ENCODE measurements at regions not wholly inside any gene's neighbourhood (a gene's known extent, or its start where the extent isn't known, plus 50 kb on each side); places are given as distances from the start of the nearest gene placed in this dataset.

DNA sequence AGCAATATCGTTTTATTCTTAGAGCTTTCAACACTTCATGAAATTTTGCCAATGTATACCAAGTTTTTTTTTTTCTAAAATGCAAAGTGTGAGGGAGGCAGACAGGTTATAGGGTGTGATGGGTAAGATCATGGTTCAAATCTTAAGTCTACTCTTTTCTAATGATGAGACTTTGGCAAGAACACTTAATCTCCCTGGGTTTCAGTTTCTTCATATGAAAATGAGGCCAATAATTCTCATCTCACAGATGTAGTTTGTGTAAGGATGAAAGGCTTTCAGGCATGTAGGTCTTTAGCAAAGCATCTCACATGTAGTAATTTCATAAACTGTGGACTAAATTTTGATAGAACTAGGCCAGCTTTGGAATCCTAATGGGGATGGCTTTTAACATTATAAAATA, 457.1 kb downstream of the QKI start:
- Histone ChIP-seq H4K20me1 (ENCODE audit: insufficient read depth, low read length) (no peaks in the 10 kb centered on the region), H3K9ac (ENCODE audit: low read length) (no peak overlapping the region), H3K79me2 (ENCODE audit: insufficient read depth, low read length) (no peaks in the 10 kb centered on the region), H3K4me1 (ENCODE audit: insufficient read depth, low read length) (no peaks in the 10 kb centered on the region), H3K4me2 (ENCODE audit: low read length) (no peak overlapping the region), H2AFZ (ENCODE audit: low read depth, low read length) (no peak overlapping the region), H3K27me3 (ENCODE audit: insufficient read depth, low read length) (no peaks in the 10 kb centered on the region), H3K27ac (ENCODE audit: low read depth, low read length) (no peak overlapping the region), H3K4me3 (ENCODE audit: insufficient read depth, low read depth, low read length) (no peak overlapping the region), H3K36me3 (ENCODE audit: insufficient read depth, low read length) (no peaks in the 10 kb centered on the region), H3K9me3 (ENCODE audit: insufficient read depth, low read depth, low read length) (no peaks in the 10 kb centered on the region)
- Mint-ChIP-seq H3K9me3 (ENCODE audit: unreplicated experiment) (peaks cover 1% of the 10 kb centered on the region), H3K4me1 (ENCODE audit: low read depth, unreplicated experiment) (no peaks in the 10 kb centered on the region), H3K27ac (ENCODE audit: unreplicated experiment) (no peak overlapping the region), H3K36me3 (ENCODE audit: low read depth, unreplicated experiment) (no peaks in the 10 kb centered on the region), H3K27me3 (ENCODE audit: low read depth, unreplicated experiment) (peaks cover 3% of the 10 kb centered on the region), H3K4me3 (ENCODE audit: unreplicated experiment) (no peak overlapping the region)
- FAIRE-seq: peak; percentile 32
- DNase-seq (ENCODE audit: low read depth): no peak
- TF ChIP-seq EZH2 (IDR thresholded peaks at IDR 0.05; ENCODE audit: insufficient read depth, low read length): no peak
- TF ChIP-seq, protein P1, sequence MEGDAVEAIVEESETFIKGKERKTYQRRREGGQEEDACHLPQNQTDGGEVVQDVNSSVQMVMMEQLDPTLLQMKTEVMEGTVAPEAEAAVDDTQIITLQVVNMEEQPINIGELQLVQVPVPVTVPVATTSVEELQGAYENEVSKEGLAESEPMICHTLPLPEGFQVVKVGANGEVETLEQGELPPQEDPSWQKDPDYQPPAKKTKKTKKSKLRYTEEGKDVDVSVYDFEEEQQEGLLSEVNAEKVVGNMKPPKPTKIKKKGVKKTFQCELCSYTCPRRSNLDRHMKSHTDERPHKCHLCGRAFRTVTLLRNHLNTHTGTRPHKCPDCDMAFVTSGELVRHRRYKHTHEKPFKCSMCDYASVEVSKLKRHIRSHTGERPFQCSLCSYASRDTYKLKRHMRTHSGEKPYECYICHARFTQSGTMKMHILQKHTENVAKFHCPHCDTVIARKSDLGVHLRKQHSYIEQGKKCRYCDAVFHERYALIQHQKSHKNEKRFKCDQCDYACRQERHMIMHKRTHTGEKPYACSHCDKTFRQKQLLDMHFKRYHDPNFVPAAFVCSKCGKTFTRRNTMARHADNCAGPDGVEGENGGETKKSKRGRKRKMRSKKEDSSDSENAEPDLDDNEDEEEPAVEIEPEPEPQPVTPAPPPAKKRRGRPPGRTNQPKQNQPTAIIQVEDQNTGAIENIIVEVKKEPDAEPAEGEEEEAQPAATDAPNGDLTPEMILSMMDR (IDR thresholded peaks at IDR 0.05; ENCODE audit: insufficient read depth, low read depth, low read length): no peak

DNA sequence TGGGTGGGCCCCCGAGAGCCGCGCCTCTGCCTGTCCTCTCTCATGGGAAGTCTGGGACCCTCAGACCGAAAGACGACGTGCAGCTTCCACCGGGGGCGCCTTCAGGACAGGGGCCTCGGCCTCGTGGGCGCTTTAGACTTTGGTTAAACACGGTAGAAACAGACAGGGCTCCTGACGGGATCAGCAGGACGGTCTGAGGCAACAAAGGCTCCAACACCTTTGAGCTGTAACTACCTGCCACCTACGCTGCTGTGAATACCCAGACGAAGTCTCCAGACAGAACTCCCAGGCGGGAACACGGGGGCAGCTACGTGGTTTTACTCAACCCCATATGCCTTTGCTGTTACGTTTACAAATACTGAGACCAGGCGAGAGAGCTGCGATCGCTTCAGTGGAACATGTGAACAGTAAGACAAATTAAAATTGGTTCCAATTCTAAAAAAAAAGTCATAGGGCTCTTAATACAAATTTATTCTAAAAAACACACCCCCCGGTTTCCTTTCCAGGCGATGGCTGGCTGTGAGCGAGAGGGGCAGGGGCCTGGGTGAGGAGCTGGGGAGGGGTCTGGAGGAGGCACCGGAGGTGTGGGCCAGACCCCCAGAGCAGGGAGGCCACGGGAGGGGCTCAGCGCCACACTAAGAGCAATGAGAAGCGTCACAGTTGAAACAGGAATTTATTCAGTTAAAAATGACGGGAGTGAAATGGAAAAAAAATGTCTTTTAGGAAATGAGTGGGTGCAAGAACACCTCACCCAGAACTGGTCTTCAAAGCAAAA, 453.2 kb downstream of the QKI start:
- Histone ChIP-seq H3K4me2 (ENCODE audit: low read length) (no peak overlapping the region), H3K4me1 (ENCODE audit: insufficient read depth, low read length) (no peaks in the 10 kb centered on the region), H2AFZ (ENCODE audit: low read depth, low read length) (no peak overlapping the region), H3K79me2 (ENCODE audit: insufficient read depth, low read length) (no peaks in the 10 kb centered on the region), H3K27ac (ENCODE audit: low read depth, low read length) (no peak overlapping the region), H3K9me3 (ENCODE audit: insufficient read depth, low read depth, low read length) (no peaks in the 10 kb centered on the region), H3K4me3 (ENCODE audit: insufficient read depth, low read depth, low read length) (no peak overlapping the region), H3K9ac (ENCODE audit: low read length) (no peak overlapping the region), H4K20me1 (ENCODE audit: insufficient read depth, low read length) (no peaks in the 10 kb centered on the region), H3K27me3 (ENCODE audit: insufficient read depth, low read length) (no peaks in the 10 kb centered on the region), H3K36me3 (ENCODE audit: insufficient read depth, low read length) (no peaks in the 10 kb centered on the region)
- Mint-ChIP-seq H3K4me1 (ENCODE audit: low read depth, unreplicated experiment) (no peaks in the 10 kb centered on the region), H3K36me3 (ENCODE audit: low read depth, unreplicated experiment) (no peaks in the 10 kb centered on the region), H3K27me3 (ENCODE audit: low read depth, unreplicated experiment) (peaks cover 1% of the 10 kb centered on the region), H3K4me3 (ENCODE audit: unreplicated experiment) (no peak overlapping the region), H3K9me3 (ENCODE audit: unreplicated experiment) (no peaks in the 10 kb centered on the region), H3K27ac (ENCODE audit: unreplicated experiment) (no peak overlapping the region)
- DNase-seq (ENCODE audit: low read depth) (no peak), FAIRE-seq (no peak)
- TF ChIP-seq, protein P1 (IDR thresholded peaks at IDR 0.05; ENCODE audit: insufficient read depth, low read depth, low read length): no peak
- no peak for TF ChIP-seq EZH2 (IDR thresholded peaks at IDR 0.05; ENCODE audit: insufficient read depth, low read length)

DNA sequence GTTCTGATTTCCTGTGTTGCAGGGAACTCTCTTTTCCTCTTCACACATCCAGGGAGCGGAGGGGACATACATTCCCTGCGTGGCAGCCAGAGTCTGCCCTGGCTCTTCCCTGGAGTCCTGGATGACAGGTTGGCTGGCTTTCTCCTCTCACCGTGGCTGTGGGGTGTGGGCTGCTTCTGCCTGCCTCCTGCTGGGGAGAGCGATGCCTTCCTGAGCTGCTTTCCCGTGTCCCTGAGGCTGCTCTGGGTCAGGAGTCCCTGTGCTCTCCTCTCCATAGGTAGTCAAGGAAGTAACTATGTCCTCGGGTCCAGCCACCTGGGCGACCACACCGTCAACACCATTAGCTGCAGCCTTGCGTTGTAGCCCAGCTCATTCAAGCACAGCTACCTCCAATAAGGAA, 451.7 kb downstream of the QKI start:
- FAIRE-seq: no peak
- Histone ChIP-seq H3K9me3 (ENCODE audit: insufficient read depth, low read depth, low read length) (no peaks in the 10 kb centered on the region), H3K4me2 (ENCODE audit: low read length) (no peak overlapping the region), H3K4me3 (ENCODE audit: insufficient read depth, low read depth, low read length) (no peak overlapping the region), H3K27me3 (ENCODE audit: insufficient read depth, low read length) (no peaks in the 10 kb centered on the region), H3K36me3 (ENCODE audit: insufficient read depth, low read length) (no peaks in the 10 kb centered on the region), H3K9ac (ENCODE audit: low read length) (no peak overlapping the region), H4K20me1 (ENCODE audit: insufficient read depth, low read length) (no peaks in the 10 kb centered on the region), H3K4me1 (ENCODE audit: insufficient read depth, low read length) (no peaks in the 10 kb centered on the region), H3K79me2 (ENCODE audit: insufficient read depth, low read length) (no peaks in the 10 kb centered on the region), H2AFZ (ENCODE audit: low read depth, low read length) (no peak overlapping the region), H3K27ac (ENCODE audit: low read depth, low read length) (no peak overlapping the region)
- Mint-ChIP-seq H3K27me3 (ENCODE audit: low read depth, unreplicated experiment) (peaks cover 1% of the 10 kb centered on the region), H3K4me1 (ENCODE audit: low read depth, unreplicated experiment) (no peaks in the 10 kb centered on the region), H3K9me3 (ENCODE audit: unreplicated experiment) (no peaks in the 10 kb centered on the region), H3K36me3 (ENCODE audit: low read depth, unreplicated experiment) (no peaks in the 10 kb centered on the region), H3K4me3 (ENCODE audit: unreplicated experiment) (no peak overlapping the region), H3K27ac (ENCODE audit: unreplicated experiment) (no peak overlapping the region)
- TF ChIP-seq EZH2 (IDR thresholded peaks at IDR 0.05; ENCODE audit: insufficient read depth, low read length): no peak
- TF ChIP-seq, protein P1 (IDR thresholded peaks at IDR 0.05; ENCODE audit: insufficient read depth, low read depth, low read length): no peak
- DNase-seq (ENCODE audit: low read depth): no peak
